Peyer's patch (tissue), 4 donors: ENCODE measurements at regions not wholly inside any gene's neighbourhood (a gene's known extent, or its start where the extent isn't known, plus 50 kb on each side); places are given as distances from the start of the nearest gene placed in this dataset.
A peak's percentile ranks its signal among the peaks of the same experiment; 100 is the strongest.

Experiments
- DNase-seq, 3 donors: peaks; one replicate each; pipeline ENCODE4 v3.0.0-alpha.2; 2017 to 2019
- H3K27ac ChIP-seq, 4 donors: fragments of 200-600 bp; sonication (generic); one replicate each; pipeline ENCODE4 v1.5.1; 2016 to 2019
- H3K27me3 ChIP-seq, 2 donors: fragments of 200-600 bp; sonication (generic); one replicate each; pipeline ENCODE4 v1.5.1; 2019
- H3K36me3 ChIP-seq, 3 donors: fragments of 200-600 bp; sonication (generic); one replicate each; pipeline ENCODE4 v1.5.1; 2016 to 2019
- H3K4me1 ChIP-seq, 4 donors: fragments of 200-600 bp; sonication (generic); one replicate each; pipeline ENCODE4 v1.5.1; 2016 to 2019
- H3K4me3 ChIP-seq, 4 donors: fragments of 200-600 bp; sonication (generic); 1 replicate in 3 of 4; 2 replicates in 1 of 4; pipeline ENCODE4 v1.5.1; 2016 to 2019; ENCODE audit warnings: mild to moderate bottlenecking in 1 of 4
- H3K9me3 ChIP-seq, 4 donors: fragments of 200-600 bp; sonication (generic); one replicate each; pipeline ENCODE4 v1.5.1; 2016 to 2019; ENCODE audit warnings: mild to moderate bottlenecking in 1 of 4
- CTCF ChIP-seq, 6 experiments: fragments of 450-650 bp in 4 of 6; fragments of 200-600 bp in 2 of 6; sonication (generic) in 1 of 6; IDR thresholded peaks; one replicate each; pipeline ENCODE4 v1.5.1; 2017 to 2019; ENCODE audit warnings: antibody characterized with exemption in 6 of 6, mild to moderate bottlenecking in 3 of 6, moderate library complexity in 1 of 6
- POLR2A ChIP-seq, 2 donors: fragments of 450-650 bp; IDR thresholded peaks; one replicate each; pipeline ENCODE4 v1.5.1; 2017; ENCODE audit warnings: antibody characterized with exemption in 2 of 2, mild to moderate bottlenecking in 2 of 2, moderate library complexity in 2 of 2

GRCh38 chr1:164953815-164954214 is 394.8 kb downstream of the PBX1 start:
- no peaks in the 10 kb centered on the region for H3K36me3 ChIP-seq
- H3K4me3 ChIP-seq, result no peak overlapping the region
- TF ChIP-seq POLR2A (IDR thresholded peaks at IDR 0.05) (no peak), CTCF (IDR thresholded peaks at IDR 0.05) (no peak)
- no peaks in the 10 kb centered on the region for H3K4me1 ChIP-seq
- no peaks in the 10 kb centered on the region for H3K27me3 ChIP-seq
- DNase-seq, result no peak
- no peaks in the 10 kb centered on the region for H3K9me3 ChIP-seq
- no peak overlapping the region for H3K27ac ChIP-seq

GRCh38 chr1:164953098-164953497 is 394.1 kb downstream of the PBX1 start:
- Histone ChIP-seq H3K36me3 (no peaks in the 10 kb centered on the region), H3K27ac (no peak overlapping the region), H3K4me3 (no peak overlapping the region), H3K4me1 (no peaks in the 10 kb centered on the region), H3K27me3 (no peaks in the 10 kb centered on the region), H3K9me3 (no peaks in the 10 kb centered on the region)
- no peak for DNase-seq
- TF ChIP-seq POLR2A (IDR thresholded peaks at IDR 0.05), result no peak
- TF ChIP-seq CTCF (IDR thresholded peaks at IDR 0.05), result no peak

DNA sequence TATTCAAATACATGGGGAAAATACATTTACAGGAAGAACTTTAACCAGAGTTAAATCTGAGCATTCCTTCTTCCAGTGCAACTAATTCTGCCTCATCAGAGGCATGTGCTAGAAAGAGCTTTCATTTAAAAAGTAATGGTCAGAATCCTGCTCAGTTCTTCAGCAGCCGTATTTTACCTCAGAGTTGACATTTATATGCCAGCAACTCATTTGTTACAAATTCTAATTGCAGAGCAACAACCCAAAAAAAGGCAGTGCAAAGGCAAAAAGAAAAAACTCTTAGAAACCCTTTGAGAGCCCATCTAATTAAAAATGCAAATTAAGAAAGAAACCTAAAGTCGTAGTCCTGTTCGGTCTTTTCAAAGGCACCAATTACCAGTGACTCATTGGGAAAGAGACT is 392.5 kb downstream of the PBX1 start:
- Histone ChIP-seq H3K4me1 (no peaks in the 10 kb centered on the region), H3K9me3 (no peaks in the 10 kb centered on the region), H3K27me3 (no peaks in the 10 kb centered on the region), H3K27ac (no peak overlapping the region), H3K4me3 (no peak overlapping the region), H3K36me3 (no peaks in the 10 kb centered on the region)
- TF ChIP-seq POLR2A (IDR thresholded peaks at IDR 0.05) (no peak), CTCF (IDR thresholded peaks at IDR 0.05) (no peak)
- DNase-seq, result no peak

- Histone ChIP-seq H3K4me1 (no peaks in the 10 kb centered on the region), H3K4me3 (no peak overlapping the region), H3K27me3 (no peaks in the 10 kb centered on the region), H3K27ac (peak overlapping the region in 1 of 4 donors; percentile 18), H3K36me3 (no peaks in the 10 kb centered on the region), H3K9me3 (no peaks in the 10 kb centered on the region)
- no peak for TF ChIP-seq POLR2A (IDR thresholded peaks at IDR 0.05)
- DNase-seq, result no peak
Measured at GRCh38 chr1:164950541-164950986, 391.6 kb downstream of the PBX1 start.

DNA sequence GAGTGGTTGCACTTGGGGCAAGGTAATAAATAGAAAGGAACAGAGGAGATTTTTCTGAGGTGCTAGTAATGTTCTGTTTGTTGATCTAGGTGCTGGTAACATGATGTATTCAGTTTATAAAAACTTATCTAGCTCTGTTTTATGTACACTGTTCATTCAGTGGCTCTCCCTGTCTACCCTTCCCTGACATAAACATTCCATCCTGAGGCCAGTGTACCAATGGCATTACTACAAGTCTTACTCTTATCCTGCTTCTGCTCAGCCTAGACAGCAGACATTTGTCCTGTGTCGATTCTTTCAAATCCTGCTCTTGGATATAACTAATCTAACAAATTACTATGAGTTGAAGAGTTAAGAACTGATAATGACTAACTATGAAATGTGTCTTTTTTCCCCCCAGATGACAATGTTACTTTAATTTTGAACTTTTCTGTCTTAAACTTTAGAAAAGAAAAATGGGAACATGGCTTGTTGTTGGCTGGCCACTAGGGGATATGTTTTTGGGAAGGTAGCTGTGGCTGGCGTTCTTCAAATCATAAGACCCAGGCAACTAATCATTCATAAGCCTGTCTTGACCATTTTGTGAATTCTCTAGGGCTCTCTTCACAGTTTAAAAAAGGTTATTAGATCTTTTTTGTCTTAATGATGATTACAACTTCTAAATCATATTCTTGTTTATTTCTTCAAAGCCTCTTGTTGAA is 390.9 kb downstream of the PBX1 start:
- peak overlapping the region in 1 of 4 donors; percentile 22 for H3K27ac ChIP-seq

More for the DNA sequence above, 390.9 kb downstream of the PBX1 start:
- H3K36me3 ChIP-seq, result no peaks in the 10 kb centered on the region
- no peak for TF ChIP-seq POLR2A (IDR thresholded peaks at IDR 0.05)
- no peak for TF ChIP-seq CTCF (IDR thresholded peaks at IDR 0.05)
- no peak for DNase-seq
- no peaks in the 10 kb centered on the region for H3K9me3 ChIP-seq
- no peaks in the 10 kb centered on the region for H3K27me3 ChIP-seq
- no peaks in the 10 kb centered on the region for H3K4me1 ChIP-seq
- no peak overlapping the region for H3K4me3 ChIP-seq
